SW480 (cell line): ENCODE measurements at regions not wholly inside any gene's neighbourhood (a gene's known extent, or its start where the extent isn't known, plus 50 kb on each side); places are given as distances from the start of the nearest gene placed in this dataset.
"Not testable (repeated sequence)": the region's sequence is repeated elsewhere in the genome, so short reads cannot be mapped to it uniquely, and the experiment has no call there.

ENCODE experiments used
- DNase-seq: peaks from one replicate; pipeline ENCODE4 v3.0.0-alpha.2; 2016; ENCODE audit warnings: low spot score

GRCh38 chrX:121169099-121170035, 122.0 kb downstream of the GLUD2 start:
- no peak for DNase-seq

GRCh38 chrX:121172703-121173102, 125.3 kb downstream of the GLUD2 start:
- no peak for DNase-seq

DNA sequence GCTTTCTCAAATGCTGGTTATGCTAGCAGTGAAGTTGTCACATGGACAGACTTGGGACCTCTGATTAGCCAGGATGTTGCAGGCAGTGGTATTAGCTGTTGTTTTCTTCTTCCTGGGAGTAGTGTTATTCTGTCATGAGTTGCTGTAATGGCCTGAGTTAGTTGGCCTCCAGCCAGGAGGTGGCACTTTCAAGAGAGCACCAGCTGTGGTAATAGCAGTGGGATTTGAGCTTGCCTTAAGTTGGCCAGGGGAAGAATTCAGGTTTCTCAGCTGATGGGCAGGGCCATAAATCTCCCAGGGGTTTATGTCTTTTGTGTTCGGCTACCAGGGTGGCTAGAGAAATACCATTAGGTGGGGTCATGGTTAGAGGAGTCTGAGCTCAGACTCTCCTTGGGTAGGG, 132.6 kb downstream of the GLUD2 start:
- DNase-seq: no peak

DNA sequence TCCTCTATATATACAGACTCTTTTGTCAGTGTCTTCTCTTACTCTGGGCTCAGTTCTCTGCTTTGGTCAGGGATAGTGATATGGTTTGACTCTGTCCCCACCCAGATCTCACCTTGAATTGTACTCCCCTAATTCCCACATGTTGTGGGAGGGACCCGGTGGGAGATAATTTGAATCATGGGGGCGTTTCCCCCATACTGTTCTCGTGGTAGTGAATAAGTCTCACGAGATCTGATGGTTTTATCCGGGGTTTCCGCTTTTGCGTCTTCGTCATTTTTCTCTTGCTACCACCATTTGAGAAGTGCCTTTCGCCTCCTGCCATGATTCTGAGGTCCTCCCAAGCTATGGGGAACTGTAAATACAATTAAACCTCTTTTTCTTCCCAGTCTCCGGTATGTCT, 144.4 kb downstream of the GLUD2 start:
- DNase-seq: no peak

GRCh38 chrX:121195719-121196118, 148.3 kb downstream of the GLUD2 start:
- no peak for DNase-seq

- not testable (repeated sequence) for DNase-seq
Observed at GRCh38 chrX:121196872-121197444, 149.5 kb downstream of the GLUD2 start.

GRCh38 chrX:121208563-121208962, 161.2 kb downstream of the GLUD2 start:
- DNase-seq: no peak

GRCh38 chrX:121216641-121217374, 169.4 kb downstream of the GLUD2 start:
- no peak for DNase-seq

DNA sequence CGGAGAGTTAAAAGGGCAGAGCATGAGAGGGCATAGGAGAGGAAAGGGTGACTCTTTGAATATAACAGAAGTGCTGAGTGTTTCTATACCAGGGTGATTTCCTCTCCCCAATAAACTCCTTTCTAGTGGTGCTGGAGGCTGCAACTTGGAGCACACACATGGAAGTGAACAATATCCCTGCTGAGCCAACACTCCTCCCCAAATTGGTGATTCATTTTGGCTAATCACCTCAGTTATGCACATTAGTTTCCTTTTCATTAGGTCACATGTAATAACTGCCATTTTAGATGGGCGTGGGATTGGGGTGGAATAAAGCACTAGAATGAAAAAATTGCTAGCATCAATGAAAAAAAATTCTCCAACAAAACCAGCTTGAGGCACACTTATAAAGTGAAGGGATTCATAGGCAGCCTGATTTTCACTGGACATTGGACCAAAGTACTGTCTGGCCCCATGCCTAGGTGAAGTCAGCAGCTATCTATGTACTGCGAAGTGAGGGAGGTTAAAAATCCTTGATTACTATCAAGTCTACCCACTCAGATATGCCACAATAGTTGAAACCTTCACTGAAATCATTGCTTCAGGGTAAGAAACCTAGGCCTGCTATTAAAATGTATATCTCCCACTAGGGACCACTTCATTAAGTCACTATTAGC, 174.0 kb downstream of the GLUD2 start:
- no peak for DNase-seq

GRCh38 chrX:121227888-121228287, 180.5 kb downstream of the GLUD2 start:
- no peak for DNase-seq

GRCh38 chrX:121231566-121232358, 184.4 kb downstream of the GLUD2 start:
- no peak for DNase-seq

DNA sequence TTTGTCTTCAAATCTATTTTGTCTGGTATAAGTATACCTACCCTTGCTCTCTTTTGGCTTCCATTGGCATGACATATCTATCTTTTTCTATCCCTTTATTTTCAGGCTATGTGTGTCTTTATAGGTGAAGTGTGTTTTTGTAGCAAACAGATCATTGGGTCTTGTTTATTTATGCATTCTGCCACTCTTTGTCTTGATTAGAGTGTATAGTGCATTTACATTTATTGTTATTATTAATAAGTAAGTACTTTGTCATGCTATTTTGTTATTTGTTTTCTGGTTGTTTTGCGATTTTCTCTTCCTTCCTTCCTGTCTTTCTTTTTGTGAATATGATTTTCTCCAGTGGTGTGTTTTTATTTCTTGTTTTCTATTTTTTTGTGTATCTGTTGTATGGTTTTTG, 188.6 kb downstream of the GLUD2 start:
- no peak for DNase-seq

GRCh38 chrX:121238093-121238492, 190.7 kb downstream of the GLUD2 start:
- DNase-seq: no peak

- DNase-seq: no peak
Observed at GRCh38 chrX:121244511-121244910, 197.1 kb downstream of the GLUD2 start.

GRCh38 chrX:121245763-121246162, 198.4 kb downstream of the GLUD2 start:
- no peak for DNase-seq

GRCh38 chrX:121254336-121254735, 206.9 kb downstream of the GLUD2 start:
- no peak for DNase-seq

DNA sequence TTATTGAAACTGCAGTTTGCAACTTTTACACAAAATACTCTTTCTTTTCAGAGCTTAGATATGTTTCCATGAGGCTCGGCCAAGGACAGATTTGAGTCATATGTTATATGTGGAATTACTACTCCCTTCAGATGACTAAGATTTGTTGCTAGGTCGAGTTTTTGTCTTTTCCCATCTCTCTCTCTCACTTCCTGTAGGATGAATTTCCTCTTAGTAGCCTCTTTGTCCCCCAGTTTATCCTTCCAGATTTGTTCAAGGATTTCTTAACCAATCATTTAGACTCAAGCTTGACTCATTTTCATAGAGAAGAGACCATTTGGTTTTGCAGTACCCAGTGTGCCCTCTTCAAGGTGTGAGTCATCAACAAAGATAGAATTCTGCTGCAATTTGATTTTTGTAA, 209.2 kb downstream of the GLUD2 start:
- DNase-seq: no peak

DNA sequence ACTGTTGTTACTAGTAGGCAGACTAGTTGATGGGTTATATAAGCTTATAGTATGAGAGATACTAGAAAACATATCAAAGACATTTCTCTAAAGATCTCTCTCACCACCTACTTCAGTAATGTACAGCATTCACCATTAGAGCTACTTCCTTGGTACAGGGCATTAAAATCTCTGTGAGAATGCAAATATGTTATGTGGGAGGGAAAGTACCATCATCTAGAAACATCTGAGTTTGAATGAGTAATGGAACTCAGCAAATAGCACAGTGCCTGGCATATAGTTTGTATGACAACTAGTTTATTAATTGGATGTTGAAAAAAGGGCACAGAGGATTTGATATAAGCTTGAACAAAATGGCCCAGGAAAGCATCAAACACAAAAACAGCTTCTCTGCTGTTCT, 211.1 kb downstream of the GLUD2 start:
- no peak for DNase-seq

DNA sequence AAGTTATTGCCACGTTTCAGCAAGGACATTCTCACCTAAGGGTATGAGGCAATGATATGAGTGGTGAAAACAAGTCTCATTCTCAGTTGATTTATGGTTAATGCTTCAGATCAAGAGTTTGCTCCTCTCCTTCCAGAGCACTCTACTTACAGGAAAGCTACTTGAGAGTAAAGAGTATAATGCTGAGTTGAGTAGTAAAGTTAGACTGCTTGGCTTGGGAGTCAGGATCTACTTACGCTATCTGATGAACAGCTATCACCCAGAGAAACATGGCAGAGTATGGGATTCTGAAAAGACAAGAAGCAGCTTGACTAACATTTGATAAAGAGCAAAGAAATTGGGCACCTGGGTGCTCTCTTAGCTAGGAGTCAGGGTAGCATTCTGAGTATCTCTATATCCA, 211.8 kb downstream of the GLUD2 start:
- no peak for DNase-seq

DNA sequence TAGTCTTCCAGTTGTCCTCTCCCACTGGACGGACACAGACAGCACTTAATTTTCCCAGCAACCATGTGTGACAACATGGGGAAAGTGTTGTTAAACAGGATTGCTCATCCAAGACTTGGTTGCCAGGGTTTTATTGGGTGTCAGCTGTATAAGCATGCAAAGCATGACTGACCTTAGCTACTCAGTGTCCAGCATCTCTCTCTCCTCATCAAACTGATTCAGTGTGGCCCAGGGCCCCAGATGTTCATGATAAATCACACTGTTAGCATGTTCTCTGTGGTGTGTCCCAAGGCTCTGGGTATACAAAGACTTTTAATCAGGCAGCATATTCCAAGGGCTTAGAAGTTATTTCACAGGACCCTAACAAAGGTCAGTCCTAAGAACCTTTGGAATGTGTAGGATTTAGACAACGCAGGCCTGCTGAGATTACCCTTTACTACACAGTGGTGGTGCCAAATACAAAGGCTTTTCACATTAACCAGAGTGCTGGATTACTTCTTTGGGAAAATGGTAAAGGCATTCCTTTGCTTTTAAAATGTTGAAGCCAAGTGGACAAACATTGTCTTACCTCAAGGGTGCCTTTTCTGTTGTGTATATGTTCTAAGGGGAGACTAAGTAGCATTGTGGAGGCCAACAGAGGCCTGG, 213.3 kb downstream of the GLUD2 start:
- no peak for DNase-seq

DNA sequence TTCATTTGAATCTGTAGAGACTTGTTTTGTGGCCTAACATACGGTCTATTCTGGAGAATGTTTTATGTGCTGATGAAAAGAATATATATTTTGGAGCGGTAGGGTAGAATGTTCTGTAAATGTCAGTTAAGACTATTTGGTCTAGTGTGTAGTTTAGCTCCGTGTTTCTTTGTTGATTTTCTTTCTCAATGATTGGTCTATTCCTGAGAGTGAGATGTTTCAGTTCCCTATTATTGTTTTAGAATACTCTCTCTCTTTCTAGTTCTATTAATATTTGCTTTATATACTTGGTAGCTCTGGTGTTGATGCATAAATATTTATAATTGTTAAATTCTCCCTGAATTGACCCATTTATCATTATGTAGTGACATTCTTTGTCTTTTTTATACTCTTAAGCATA, 236.5 kb downstream of the GLUD2 start:
- DNase-seq: no peak
